ENCODE measurements at regions not wholly inside any gene's neighbourhood (a gene's known extent, or its start where the extent isn't known, plus 50 kb on each side); places are given as distances from the start of the nearest gene placed in this dataset.
"Not testable (repeated sequence)": the region's sequence is repeated elsewhere in the genome, so short reads cannot be mapped to it uniquely, and the experiment has no call there.

DNA sequence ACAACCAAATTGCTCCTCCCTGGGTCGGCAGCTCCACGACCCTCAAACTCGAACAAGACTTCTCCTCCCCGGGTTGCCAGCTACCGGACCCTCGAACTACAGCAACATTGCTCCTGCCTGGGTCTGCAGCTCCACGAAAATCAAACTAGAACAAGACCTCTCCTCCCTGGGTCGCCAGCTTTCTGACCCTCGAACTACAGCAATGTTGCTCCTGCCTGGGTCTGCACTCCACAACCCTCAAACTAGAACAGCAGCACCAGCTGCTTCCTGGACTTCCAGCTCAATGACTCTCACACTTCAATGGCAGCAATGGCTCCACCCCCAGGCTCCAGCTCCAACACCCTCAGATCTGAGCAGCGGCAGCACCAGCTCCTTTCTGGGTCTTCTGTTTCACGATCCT lies 311.6 kb downstream of the PREX1 start:
- TF ChIP-seq, protein P1, sequence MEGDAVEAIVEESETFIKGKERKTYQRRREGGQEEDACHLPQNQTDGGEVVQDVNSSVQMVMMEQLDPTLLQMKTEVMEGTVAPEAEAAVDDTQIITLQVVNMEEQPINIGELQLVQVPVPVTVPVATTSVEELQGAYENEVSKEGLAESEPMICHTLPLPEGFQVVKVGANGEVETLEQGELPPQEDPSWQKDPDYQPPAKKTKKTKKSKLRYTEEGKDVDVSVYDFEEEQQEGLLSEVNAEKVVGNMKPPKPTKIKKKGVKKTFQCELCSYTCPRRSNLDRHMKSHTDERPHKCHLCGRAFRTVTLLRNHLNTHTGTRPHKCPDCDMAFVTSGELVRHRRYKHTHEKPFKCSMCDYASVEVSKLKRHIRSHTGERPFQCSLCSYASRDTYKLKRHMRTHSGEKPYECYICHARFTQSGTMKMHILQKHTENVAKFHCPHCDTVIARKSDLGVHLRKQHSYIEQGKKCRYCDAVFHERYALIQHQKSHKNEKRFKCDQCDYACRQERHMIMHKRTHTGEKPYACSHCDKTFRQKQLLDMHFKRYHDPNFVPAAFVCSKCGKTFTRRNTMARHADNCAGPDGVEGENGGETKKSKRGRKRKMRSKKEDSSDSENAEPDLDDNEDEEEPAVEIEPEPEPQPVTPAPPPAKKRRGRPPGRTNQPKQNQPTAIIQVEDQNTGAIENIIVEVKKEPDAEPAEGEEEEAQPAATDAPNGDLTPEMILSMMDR (IDR thresholded peaks at IDR 0.05): not testable (repeated sequence)
- TF ChIP-seq POLR2A (IDR thresholded peaks at IDR 0.05): not testable (repeated sequence)

Data from right lobe of liver (tissue), 4 donors.